PC-9 (cell line): ENCODE measurements at regions not wholly inside any gene's neighbourhood (a gene's known extent, or its start where the extent isn't known, plus 50 kb on each side); places are given as distances from the start of the nearest gene placed in this dataset.

Source experiments
- BruUV-seq: library from RNA; stranded (reverse); fragments of 400-500 nt; replicated peaks from 2 replicates; lab custom pipeline; 2021; lab: Mats Ljungman, UMichigan
- CTCF ChIA-PET: fragments of 300-600 bp; sonication (Branson Sonifier 250); formaldehyde crosslinking; loops from one replicate; lab custom pipeline; 2022; ENCODE audit warnings: antibody characterized with exemption; lab: Charles Lee
- POLR2A ChIA-PET: fragments of 300-600 bp; sonication (Branson Sonifier 250); formaldehyde crosslinking; loops from one replicate; lab custom pipeline; 2022; ENCODE audit warnings: antibody characterized with exemption; ENCODE audit not compliant: unreplicated experiment; lab: Charles Lee
- DNase-seq, 2 experiments: peaks; one replicate each; pipeline versions ENCODE4 v3.0.0 to v3.0.0-alpha.2; 2015 to 2022; ENCODE audit warnings: mixed read lengths in 1 of 2
- H2AFZ ChIP-seq: fragments of 200-600 bp; sonication (generic); 2 replicates; pipeline ENCODE4 v1.8.1; 2017; ENCODE audit warnings: antibody characterized with exemption
- H3F3A ChIP-seq: fragments of 200-600 bp; sonication (generic); 2 replicates; pipeline ENCODE4 v1.8.1; 2017; ENCODE audit warnings: antibody characterized with exemption, mild to moderate bottlenecking, low read depth; ENCODE audit not compliant: insufficient read depth
- H3K27ac ChIP-seq: fragments of 200-600 bp; sonication (generic); 2 replicates; pipeline ENCODE4 v1.6.1; 2016; ENCODE audit warnings: mixed run types
- H3K27me3 ChIP-seq: fragments of 200-600 bp; sonication (generic); 2 replicates; pipeline ENCODE4 v1.6.1; 2016; ENCODE audit warnings: low read depth, mixed run types; ENCODE audit not compliant: insufficient read depth
- H3K36me3 ChIP-seq: fragments of 200-600 bp; sonication (generic); 2 replicates; pipeline ENCODE4 v1.6.1; 2016; ENCODE audit warnings: low read depth, mixed run types
- H3K4me1 ChIP-seq: fragments of 200-600 bp; sonication (generic); replicated peaks from 2 replicates; pipeline ENCODE4 v1.6.1; 2016; ENCODE audit warnings: mixed run types; ENCODE audit not compliant: insufficient read depth
- H3K4me2 ChIP-seq: fragments of 200-600 bp; sonication (generic); 2 replicates; pipeline ENCODE4 v1.6.1; 2017; ENCODE audit warnings: mixed run types
- H3K4me3 ChIP-seq: fragments of 200-600 bp; sonication (generic); 2 replicates; pipeline ENCODE4 v1.6.1; 2016; ENCODE audit warnings: mixed run types
- H3K79me2 ChIP-seq: fragments of 200-600 bp; sonication (generic); 2 replicates; pipeline ENCODE4 v1.6.1; 2017; ENCODE audit warnings: low read depth, mixed run types
- H3K9me2 ChIP-seq: fragments of 200-600 bp; sonication (generic); 2 replicates; pipeline ENCODE4 v1.8.1; 2017; ENCODE audit warnings: mild to moderate bottlenecking; ENCODE audit not compliant: insufficient read depth
- H3K9me3 ChIP-seq: fragments of 200-600 bp; sonication (generic); 2 replicates; pipeline ENCODE4 v1.8.1; 2016; ENCODE audit warnings: low read depth; ENCODE audit not compliant: insufficient read depth
- H4K20me1 ChIP-seq: fragments of 200-600 bp; sonication (generic); 2 replicates; pipeline ENCODE4 v1.8.1; 2017; ENCODE audit not compliant: insufficient read depth
- CTCF ChIP-seq: fragments of 200-600 bp; sonication (generic); conservative IDR thresholded peaks from 2 replicates; pipeline ENCODE4 v1.6.1; 2017; ENCODE audit warnings: mixed run types, antibody characterized with exemption, mild to moderate bottlenecking, moderate library complexity
- EZH2 ChIP-seq: fragments of 200-600 bp; sonication (generic); IDR thresholded peaks from 2 replicates; pipeline ENCODE4 v1.8.0; 2017; ENCODE audit warnings: antibody characterized with exemption, low read depth
- intact Hi-C: fragments of 100-400 bp; cut with micrococcal nuclease; formaldehyde crosslinking; loops from one replicate; pipeline ENCODE4 v1.10.0; 2022; ENCODE audit not compliant: unreplicated experiment

DNA sequence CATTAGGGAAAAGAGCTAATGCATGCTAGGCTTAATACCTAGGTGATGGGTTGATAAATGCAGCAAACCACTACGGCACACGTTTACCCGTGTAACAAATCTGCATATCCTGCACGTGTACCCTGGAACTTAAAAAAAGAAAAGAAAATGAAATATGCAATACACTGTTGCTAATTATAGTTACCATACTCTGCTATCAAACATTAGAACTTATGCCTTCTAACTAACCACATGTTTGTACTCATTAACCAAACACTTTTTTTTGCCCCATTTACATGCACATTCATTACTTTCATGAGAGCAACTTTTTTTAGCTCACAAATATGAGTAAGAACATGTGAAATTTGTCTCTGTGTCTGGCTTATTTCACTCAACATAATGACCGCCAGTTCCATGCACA is 253.1 kb downstream of the CGGBP1 start:
- no peak overlapping the region for H2AFZ ChIP-seq
- H4K20me1 ChIP-seq = no peaks in the 10 kb centered on the region
- H3K4me1 ChIP-seq = no peaks in the 10 kb centered on the region
- H3K4me3 ChIP-seq = no peak overlapping the region
- no peaks in the 10 kb centered on the region for H3K27me3 ChIP-seq
- no peaks in the 10 kb centered on the region for H3K79me2 ChIP-seq
- TF ChIP-seq CTCF (no peak), EZH2 (no peak)
- H3K9me2 ChIP-seq = peaks cover 3% of the 10 kb centered on the region; the same call in 1 of the 2 replicates
- H3K36me3 ChIP-seq = no peaks in the 10 kb centered on the region
- no peaks in the 10 kb centered on the region for H3F3A ChIP-seq
- intact Hi-C loops = no loop called here
- no TSS peak for BruUV-seq
- ChIA-PET POLR2A (no interaction called here), CTCF (no interaction called here)
- no peak for DNase-seq
- H3K4me2 ChIP-seq = no peak overlapping the region
- H3K9me3 ChIP-seq = no peaks in the 10 kb centered on the region
- H3K27ac ChIP-seq = no peak overlapping the region

DNA sequence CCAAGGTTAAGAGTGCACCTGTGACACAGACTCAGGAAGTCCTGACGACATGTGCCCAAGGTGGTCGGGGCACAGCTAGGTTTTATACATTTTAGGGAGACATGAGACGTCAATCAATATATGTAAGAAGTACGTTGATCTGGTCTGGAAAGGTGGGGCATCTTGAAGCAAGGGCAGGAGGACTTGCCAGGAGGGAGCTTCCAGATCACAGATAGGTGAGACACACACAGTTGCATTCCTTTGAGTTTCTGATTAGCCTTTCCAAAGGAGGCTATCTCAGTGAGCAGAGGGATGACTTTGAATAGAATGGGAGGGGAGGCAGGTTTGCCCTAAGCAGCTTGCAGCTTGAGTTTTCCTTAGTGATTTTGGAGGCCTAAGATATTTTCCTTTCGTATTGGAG is 257.4 kb downstream of the CGGBP1 start:
- Histone ChIP-seq H3K9me2 (no peaks in the 10 kb centered on the region), H4K20me1 (no peaks in the 10 kb centered on the region), H3K79me2 (no peaks in the 10 kb centered on the region), H3K36me3 (no peaks in the 10 kb centered on the region), H3K27me3 (no peaks in the 10 kb centered on the region), H3K4me2 (no peak overlapping the region), H3K4me3 (no peak overlapping the region), H3K27ac (no peak overlapping the region), H3K4me1 (no peaks in the 10 kb centered on the region), H3K9me3 (no peaks in the 10 kb centered on the region), H2AFZ (0 out of 2 replicates have a peak overlapping the region, but pooled peaks have one; percentile 32), H3F3A (no peaks in the 10 kb centered on the region)
- no peak for DNase-seq
- ChIA-PET CTCF (no interaction called here), POLR2A (no interaction called here)
- intact Hi-C loops = no loop called here
- no TSS peak for BruUV-seq
- TF ChIP-seq EZH2 (no peak), CTCF (no peak)

DNA sequence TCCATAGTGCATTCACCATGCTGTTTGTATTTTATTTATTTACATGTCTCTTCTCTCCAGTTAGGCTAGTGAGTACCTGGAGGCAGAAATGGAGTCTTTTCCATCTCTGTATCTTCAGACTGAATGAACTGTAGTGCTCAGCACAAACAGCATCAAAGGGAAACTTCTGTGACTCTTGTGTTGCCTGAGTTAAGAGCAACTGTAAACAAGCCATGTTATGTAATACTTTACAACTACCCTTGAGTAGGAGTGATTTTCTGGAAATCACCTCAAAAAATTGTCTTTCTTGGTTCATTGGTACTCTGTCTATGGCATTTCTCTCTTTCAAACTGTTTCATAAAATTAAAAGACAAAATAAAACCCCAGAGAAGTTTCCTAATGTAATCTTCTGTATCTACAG is 258.3 kb downstream of the CGGBP1 start:
- no peak overlapping the region for H3K27ac ChIP-seq
- intact Hi-C loops = no loop called here
- H3K9me3 ChIP-seq = no peaks in the 10 kb centered on the region
- H3K79me2 ChIP-seq = no peaks in the 10 kb centered on the region
- no peaks in the 10 kb centered on the region for H4K20me1 ChIP-seq
- no peaks in the 10 kb centered on the region for H3K9me2 ChIP-seq
- H3K4me2 ChIP-seq = no peak overlapping the region
- no peak overlapping the region for H3K4me3 ChIP-seq
- TF ChIP-seq EZH2 (no peak), CTCF (no peak)
- no peaks in the 10 kb centered on the region for H3F3A ChIP-seq
- ChIA-PET POLR2A (no interaction called here), CTCF (no interaction called here)
- BruUV-seq = no TSS peak
- no peak overlapping the region for H2AFZ ChIP-seq
- no peaks in the 10 kb centered on the region for H3K36me3 ChIP-seq
- no peaks in the 10 kb centered on the region for H3K27me3 ChIP-seq
- H3K4me1 ChIP-seq = no peaks in the 10 kb centered on the region
- no peak for DNase-seq
